Smooth muscle cell (in vitro differentiated cells): ENCODE measurements at regions not wholly inside any gene's neighbourhood (a gene's known extent, or its start where the extent isn't known, plus 50 kb on each side); places are given as distances from the start of the nearest gene placed in this dataset.

Experiments used
- DNase-seq: peaks from one replicate; lab custom pipeline; 2025; ENCODE audit not compliant: unreplicated experiment; lab: John Stamatoyannopoulos, UW
- H2AFZ ChIP-seq: fragments of 200-600 bp; sonication (generic); 2 replicates; pipeline ENCODE4 v1.6.0; 2016; ENCODE audit warnings: antibody characterized with exemption, low read depth, mild to moderate bottlenecking
- H3F3A ChIP-seq: fragments of 200-600 bp; sonication (generic); 2 replicates; pipeline ENCODE4 v1.6.0; 2017; ENCODE audit warnings: antibody characterized with exemption, low read depth
- H3K27ac ChIP-seq: fragments of 200-600 bp; sonication (generic); 2 replicates; pipeline ENCODE4 v1.5.1; 2016; ENCODE audit warnings: low read depth, mild to moderate bottlenecking
- H3K27me3 ChIP-seq: fragments of 200-600 bp; sonication (generic); 2 replicates; pipeline ENCODE4 v1.6.1; 2016; ENCODE audit warnings: low read depth, mild to moderate bottlenecking
- H3K36me3 ChIP-seq: fragments of 200-600 bp; sonication (generic); 2 replicates; pipeline ENCODE4 v1.5.1; 2016; ENCODE audit warnings: low read depth
- H3K4me1 ChIP-seq: fragments of 200-600 bp; sonication (generic); 2 replicates; pipeline ENCODE4 v1.5.1; 2016; ENCODE audit warnings: low read depth
- H3K4me2 ChIP-seq: fragments of 200-600 bp; sonication (generic); 2 replicates; pipeline ENCODE4 v1.6.0; 2016; ENCODE audit warnings: mild to moderate bottlenecking
- H3K4me3 ChIP-seq: fragments of 200-600 bp; sonication (generic); 2 replicates; pipeline ENCODE4 v1.5.1; 2016; ENCODE audit warnings: mild to moderate bottlenecking
- H3K79me2 ChIP-seq: fragments of 200-600 bp; sonication (generic); 2 replicates; pipeline ENCODE4 v1.6.0; 2016; ENCODE audit warnings: low read depth, mild to moderate bottlenecking
- H3K9ac ChIP-seq: fragments of 200-600 bp; sonication (generic); 2 replicates; pipeline ENCODE4 v1.6.0; 2016; ENCODE audit warnings: low read depth
- H3K9me3 ChIP-seq: fragments of 200-600 bp; sonication (generic); replicated peaks from 2 replicates; pipeline ENCODE4 v1.5.1; 2016; ENCODE audit warnings: low read depth
- H4K20me1 ChIP-seq: fragments of 200-600 bp; sonication (generic); 2 replicates; pipeline ENCODE4 v1.6.0; 2016; ENCODE audit warnings: low read depth
- CTCF ChIP-seq: fragments of 200-600 bp; sonication (generic); IDR thresholded peaks from 2 replicates; pipeline ENCODE4 v1.5.1; 2017; ENCODE audit warnings: borderline replicate concordance, mild to moderate bottlenecking, antibody characterized with exemption; ENCODE audit not compliant: insufficient read depth, poor library complexity, severe bottlenecking
- WGBS: methylation state at CpG from one replicate; pipeline ENCODE4 v1.1.7; 2016; ENCODE audit warnings: low lambda C conversion rate; 5-methylcytosine and 5-hydroxymethylcytosine counted together

- H3K4me3 ChIP-seq: no peak overlapping the region
- DNase-seq: no peak
- 100% methylated on average over 1 of the region's 1 CpG for WGBS
- H3K36me3 ChIP-seq: no peaks in the 10 kb centered on the region
- no peaks in the 10 kb centered on the region for H3F3A ChIP-seq
- no peak overlapping the region for H2AFZ ChIP-seq
- no peaks in the 10 kb centered on the region for H3K4me1 ChIP-seq
- H3K27me3 ChIP-seq: no peaks in the 10 kb centered on the region
- H3K9ac ChIP-seq: no peak overlapping the region
- no peaks in the 10 kb centered on the region for H3K79me2 ChIP-seq
- no peak overlapping the region for H3K4me2 ChIP-seq
- no peaks in the 10 kb centered on the region for H3K9me3 ChIP-seq
- no peak for TF ChIP-seq CTCF
- no peak overlapping the region for H3K27ac ChIP-seq
- H4K20me1 ChIP-seq: no peaks in the 10 kb centered on the region
Measured at GRCh38 chr2:184137955-184138354, 460.4 kb upstream of the ZNF804A start.

- no peak for DNase-seq
- Histone ChIP-seq H2AFZ (no peak overlapping the region), H3K4me2 (no peak overlapping the region), H3K9me3 (no peaks in the 10 kb centered on the region), H3K9ac (no peak overlapping the region), H3K27ac (no peak overlapping the region), H3K36me3 (no peaks in the 10 kb centered on the region), H3K4me3 (no peak overlapping the region), H3K4me1 (no peaks in the 10 kb centered on the region), H3F3A (no peaks in the 10 kb centered on the region), H3K79me2 (no peaks in the 10 kb centered on the region), H3K27me3 (no peaks in the 10 kb centered on the region), H4K20me1 (no peaks in the 10 kb centered on the region)
- TF ChIP-seq CTCF: no peak
Measured at GRCh38 chr2:184141866-184142265, 456.5 kb upstream of the ZNF804A start.

GRCh38 chr2:184154438-184154837 lies 443.9 kb upstream of the ZNF804A start:
- Histone ChIP-seq H3K9ac (no peak overlapping the region), H4K20me1 (no peaks in the 10 kb centered on the region), H3K4me1 (no peaks in the 10 kb centered on the region), H3K4me3 (no peak overlapping the region), H3K36me3 (no peaks in the 10 kb centered on the region), H3K27me3 (no peaks in the 10 kb centered on the region), H3K4me2 (no peak overlapping the region), H3F3A (no peaks in the 10 kb centered on the region), H3K9me3 (no peaks in the 10 kb centered on the region), H2AFZ (no peak overlapping the region), H3K79me2 (no peaks in the 10 kb centered on the region), H3K27ac (no peak overlapping the region)
- DNase-seq: no peak
- WGBS: 61% methylated on average over 2 of the region's 2 CpGs
- no peak for TF ChIP-seq CTCF

- no peak overlapping the region for H2AFZ ChIP-seq
- no peaks in the 10 kb centered on the region for H4K20me1 ChIP-seq
- H3K27ac ChIP-seq: no peak overlapping the region
- H3K27me3 ChIP-seq: no peaks in the 10 kb centered on the region
- H3K4me2 ChIP-seq: no peak overlapping the region
- H3K36me3 ChIP-seq: no peaks in the 10 kb centered on the region
- H3K9me3 ChIP-seq: no peaks in the 10 kb centered on the region
- H3K4me3 ChIP-seq: no peak overlapping the region
- H3F3A ChIP-seq: no peaks in the 10 kb centered on the region
- TF ChIP-seq CTCF: no peak
- no peaks in the 10 kb centered on the region for H3K4me1 ChIP-seq
- no peaks in the 10 kb centered on the region for H3K79me2 ChIP-seq
- 86% methylated on average over 1 of the region's 1 CpG for WGBS
- no peak for DNase-seq
- no peak overlapping the region for H3K9ac ChIP-seq
Measured at GRCh38 chr2:184155791-184156190, 442.5 kb upstream of the ZNF804A start.
